Fibroblast of mammary gland (primary cell): ENCODE measurements at regions not wholly inside any gene's neighbourhood (a gene's known extent, or its start where the extent isn't known, plus 50 kb on each side); places are given as distances from the start of the nearest gene placed in this dataset.
A peak's percentile ranks its signal among the peaks of the same experiment; 100 is the strongest.

Source experiments
- DNase-seq: peaks from one replicate; pipeline ENCODE4 v3.0.0-alpha.2; 2010; ENCODE audit warnings: low read depth
- H3K4me3 ChIP-seq: 2 replicates; pipeline ENCODE4 v1.5.1; 2011; ENCODE audit warnings: low read depth, mild to moderate bottlenecking, low read length, moderate library complexity; ENCODE audit not compliant: control insufficient read depth
- TF ChIP-seq, protein P1 (sequence below): conservative IDR thresholded peaks from 2 replicates; pipeline ENCODE4 v1.5.1; 2011; ENCODE audit warnings: low read depth, low read length, inconsistent platforms; ENCODE audit not compliant: control insufficient read depth, insufficient read depth

DNA sequence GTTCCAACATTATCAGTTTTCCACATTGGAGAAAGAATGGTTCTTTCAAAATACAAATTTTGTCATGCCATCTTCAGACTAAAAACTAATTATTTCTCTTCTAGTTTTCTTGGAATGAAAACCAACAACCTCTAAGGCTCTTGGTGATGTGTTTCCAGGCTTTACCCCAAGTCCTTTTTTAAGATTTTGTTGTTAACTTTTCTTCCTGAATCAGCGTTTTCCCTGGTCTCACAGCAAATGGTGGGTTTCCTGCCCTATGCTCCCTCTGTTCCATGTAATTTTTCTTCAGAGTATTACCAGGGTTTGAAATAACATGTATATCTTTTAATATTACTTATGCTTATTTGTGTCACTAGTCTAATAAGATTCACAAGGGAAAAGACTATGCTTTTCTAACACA, 1311.9 kb downstream of the LRFN5 start:
- TF ChIP-seq, protein P1, sequence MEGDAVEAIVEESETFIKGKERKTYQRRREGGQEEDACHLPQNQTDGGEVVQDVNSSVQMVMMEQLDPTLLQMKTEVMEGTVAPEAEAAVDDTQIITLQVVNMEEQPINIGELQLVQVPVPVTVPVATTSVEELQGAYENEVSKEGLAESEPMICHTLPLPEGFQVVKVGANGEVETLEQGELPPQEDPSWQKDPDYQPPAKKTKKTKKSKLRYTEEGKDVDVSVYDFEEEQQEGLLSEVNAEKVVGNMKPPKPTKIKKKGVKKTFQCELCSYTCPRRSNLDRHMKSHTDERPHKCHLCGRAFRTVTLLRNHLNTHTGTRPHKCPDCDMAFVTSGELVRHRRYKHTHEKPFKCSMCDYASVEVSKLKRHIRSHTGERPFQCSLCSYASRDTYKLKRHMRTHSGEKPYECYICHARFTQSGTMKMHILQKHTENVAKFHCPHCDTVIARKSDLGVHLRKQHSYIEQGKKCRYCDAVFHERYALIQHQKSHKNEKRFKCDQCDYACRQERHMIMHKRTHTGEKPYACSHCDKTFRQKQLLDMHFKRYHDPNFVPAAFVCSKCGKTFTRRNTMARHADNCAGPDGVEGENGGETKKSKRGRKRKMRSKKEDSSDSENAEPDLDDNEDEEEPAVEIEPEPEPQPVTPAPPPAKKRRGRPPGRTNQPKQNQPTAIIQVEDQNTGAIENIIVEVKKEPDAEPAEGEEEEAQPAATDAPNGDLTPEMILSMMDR: no peak
- no peak overlapping the region for H3K4me3 ChIP-seq
- no peak for DNase-seq

DNA sequence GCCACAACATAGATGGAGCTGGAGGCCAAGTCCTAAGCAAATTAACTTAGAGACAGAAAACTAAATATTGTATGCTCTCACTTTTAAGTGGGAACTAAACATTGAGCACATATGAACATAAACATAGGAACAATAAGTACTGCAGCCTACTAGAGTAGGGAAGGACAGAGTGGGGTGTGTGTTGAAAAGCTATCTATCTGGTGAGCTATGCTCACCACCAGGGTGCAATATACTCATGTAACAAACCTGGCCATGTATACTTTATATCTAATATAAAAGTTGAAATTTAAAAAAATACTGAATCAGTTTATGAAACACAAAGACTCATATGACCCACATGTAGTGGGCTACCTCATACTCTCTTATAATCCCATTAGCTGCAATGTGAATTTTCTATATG, 1305.0 kb downstream of the LRFN5 start:
- peak; percentile 8 for DNase-seq
- TF ChIP-seq, protein P1: peak; percentile 26
- no peak overlapping the region for H3K4me3 ChIP-seq

DNA sequence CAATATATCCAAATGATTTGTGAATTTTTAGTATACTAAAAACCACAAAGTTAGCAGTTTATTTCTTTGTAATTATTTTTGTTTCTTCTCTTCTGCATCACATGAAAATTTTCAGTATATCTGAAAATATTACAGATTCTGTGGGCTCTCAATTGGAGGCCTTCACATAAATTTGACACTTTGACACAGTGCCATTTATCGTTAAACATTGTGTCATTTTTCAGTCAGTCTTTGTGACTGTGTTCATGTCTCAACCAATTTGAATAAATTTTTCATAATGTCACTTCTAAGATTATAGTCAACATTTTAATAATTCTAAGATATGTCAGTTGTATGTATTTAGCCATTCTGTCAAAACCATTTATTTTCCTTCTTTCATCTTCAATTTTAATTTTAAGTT, 1303.0 kb downstream of the LRFN5 start:
- no peak overlapping the region for H3K4me3 ChIP-seq
- DNase-seq: no peak
- TF ChIP-seq, protein P1: no peak

DNA sequence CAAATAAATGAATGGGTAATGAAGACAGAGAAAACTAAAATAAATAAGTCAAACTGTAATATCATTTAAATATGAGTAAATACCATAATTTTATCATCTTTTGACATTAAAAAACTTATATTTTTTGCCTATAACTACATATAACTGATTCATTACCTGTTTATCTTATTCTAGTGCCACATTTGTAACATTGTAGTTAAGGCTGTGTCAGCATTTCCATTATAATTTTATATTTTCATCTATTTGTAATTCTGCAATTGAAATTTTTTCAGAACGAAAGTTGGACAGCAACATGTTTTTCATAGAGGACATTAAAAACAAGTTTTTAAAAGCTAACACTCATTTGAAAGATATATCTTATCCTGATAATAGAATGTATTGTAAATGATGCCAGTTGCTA, 1286.5 kb downstream of the LRFN5 start:
- DNase-seq: no peak
- TF ChIP-seq, protein P1: no peak
- no peak overlapping the region for H3K4me3 ChIP-seq

DNA sequence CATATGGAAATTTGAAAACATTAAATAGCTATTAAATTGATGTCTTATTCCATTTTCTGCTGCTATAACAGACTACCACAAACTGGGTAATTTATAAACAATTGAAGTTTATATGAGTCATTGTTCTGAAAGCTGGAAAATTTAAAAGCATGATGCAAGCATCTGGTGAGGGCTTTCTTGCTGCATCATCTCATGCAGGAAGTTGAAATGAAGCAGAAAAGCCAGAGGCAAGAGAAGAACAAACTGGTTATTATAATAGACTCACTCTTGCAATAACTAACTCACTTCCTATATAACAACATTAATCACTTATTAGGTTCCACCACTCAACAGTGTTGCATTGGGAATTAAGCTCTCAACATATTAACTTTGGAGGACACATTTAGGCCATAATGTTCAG, 1277.4 kb downstream of the LRFN5 start:
- no peak overlapping the region for H3K4me3 ChIP-seq
- TF ChIP-seq, protein P1: no peak
- DNase-seq: peak; percentile 83

DNA sequence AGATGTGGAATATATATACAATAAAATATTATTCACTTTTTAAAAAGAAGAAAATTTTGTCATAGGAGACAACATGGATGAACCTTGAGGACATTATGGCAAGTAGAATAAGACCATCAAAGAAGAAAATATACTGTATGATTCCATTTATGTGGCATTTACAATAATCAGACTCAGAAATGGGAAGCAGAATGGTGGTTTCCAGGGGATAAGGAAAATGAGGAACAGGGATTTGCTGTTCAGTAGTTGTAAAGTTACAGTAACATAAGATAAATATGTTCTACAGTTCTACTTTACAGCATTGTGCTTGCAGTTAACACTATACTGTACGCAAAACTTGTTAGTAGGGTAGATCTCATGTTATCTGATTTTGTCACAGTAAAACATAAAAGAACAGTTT, 1271.0 kb downstream of the LRFN5 start:
- DNase-seq: no peak
- no peak overlapping the region for H3K4me3 ChIP-seq
- TF ChIP-seq, protein P1: no peak

DNA sequence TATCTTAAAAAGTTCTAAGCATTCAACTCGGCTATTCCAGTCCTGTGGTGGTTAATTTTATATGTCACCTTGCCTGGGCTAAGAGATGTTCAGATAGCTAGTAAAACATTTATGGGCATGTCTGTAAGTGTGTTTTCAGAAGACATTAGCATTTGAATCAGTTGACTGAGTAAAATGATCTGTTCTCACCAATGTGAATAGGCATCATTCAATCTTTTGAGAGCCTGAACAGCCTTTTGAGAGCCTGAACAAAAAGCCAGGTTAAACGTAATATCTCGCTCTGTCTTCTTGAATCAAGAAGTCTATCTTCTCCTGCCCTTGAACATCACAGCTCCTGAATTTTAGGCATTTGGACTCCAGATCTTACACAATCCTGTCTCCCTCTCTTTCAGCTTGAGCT, 1266.1 kb downstream of the LRFN5 start:
- DNase-seq: no peak
- no peak overlapping the region for H3K4me3 ChIP-seq
- TF ChIP-seq, protein P1: no peak
